HG02840 (cell line): ENCODE measurements at regions not wholly inside any gene's neighbourhood (a gene's known extent, or its start where the extent isn't known, plus 50 kb on each side); places are given as distances from the start of the nearest gene placed in this dataset.
"Not testable (repeated sequence)": the region's sequence is repeated elsewhere in the genome, so short reads cannot be mapped to it uniquely, and the experiment has no call there.

Source experiments
- ATAC-seq: cut with Tn5 transposase; IDR thresholded peaks from one replicate; pipeline ENCODE4 v1.9.1; 2021; ENCODE audit warnings: mild to moderate bottlenecking, moderate library complexity, moderate number of reproducible peaks; ENCODE audit not compliant: unreplicated experiment, low FRiP score

- no peak for ATAC-seq
These were observed 50.8 kb upstream of the CTNNA1 start for GRCh38 chr5:138702166-138703077.

- ATAC-seq = no peak
These were observed 51.5 kb upstream of the CTNNA1 start for GRCh38 chr5:138701678-138702077.

GRCh38 chr5:138700581-138701362, 52.5 kb upstream of the CTNNA1 start:
- no peak for ATAC-seq

GRCh38 chr5:138699482-138699881, 53.7 kb upstream of the CTNNA1 start:
- ATAC-seq = no peak

- ATAC-seq = no peak
These were observed 54.5 kb upstream of the CTNNA1 start for GRCh38 chr5:138698713-138699112.

GRCh38 chr5:138697720-138698360, 55.4 kb upstream of the CTNNA1 start:
- no peak for ATAC-seq

- no peak for ATAC-seq
These were observed 56.7 kb upstream of the CTNNA1 start for GRCh38 chr5:138696501-138696900.

- ATAC-seq = no peak
These were observed 57.4 kb upstream of the CTNNA1 start for GRCh38 chr5:138695781-138696180.

GRCh38 chr5:138694146-138694545, 59.1 kb upstream of the CTNNA1 start:
- no peak for ATAC-seq

- ATAC-seq = no peak
These were observed 60.9 kb upstream of the CTNNA1 start for GRCh38 chr5:138692370-138692769.

- ATAC-seq = no peak
These were observed 66.6 kb upstream of the CTNNA1 start for GRCh38 chr5:138686668-138687067.

GRCh38 chr5:138685193-138685745, 68.0 kb upstream of the CTNNA1 start:
- ATAC-seq = no peak

- not testable (repeated sequence) for ATAC-seq
These were observed 70.8 kb upstream of the CTNNA1 start for GRCh38 chr5:138682462-138682861.

GRCh38 chr5:138678826-138679225, 74.4 kb upstream of the CTNNA1 start:
- ATAC-seq = not testable (repeated sequence)

- ATAC-seq = no peak
These were observed 75.4 kb upstream of the CTNNA1 start for GRCh38 chr5:138677782-138678181.

GRCh38 chr5:138676556-138677193, 76.5 kb upstream of the CTNNA1 start:
- ATAC-seq = no peak

- ATAC-seq = no peak
These were observed 77.2 kb upstream of the CTNNA1 start for GRCh38 chr5:138676002-138676401.

GRCh38 chr5:138668451-138669380, 84.5 kb upstream of the CTNNA1 start:
- ATAC-seq = no peak

- not testable (repeated sequence) for ATAC-seq
These were observed 85.4 kb upstream of the CTNNA1 start for GRCh38 chr5:138667782-138668331.
